SK-N-MC (cell line): ENCODE measurements at regions not wholly inside any gene's neighbourhood (a gene's known extent, or its start where the extent isn't known, plus 50 kb on each side); places are given as distances from the start of the nearest gene placed in this dataset.

Experiments
- DNase-seq: peaks from one replicate; pipeline ENCODE4 v3.0.0-alpha.2; 2011; ENCODE audit warnings: low read depth, low spot score
- H3K27ac ChIP-seq: fragments of 200-600 bp; sonication (generic); 2 replicates; pipeline ENCODE4 v1.5.1; 2016; ENCODE audit warnings: mixed run types
- H3K36me3 ChIP-seq: fragments of 200-600 bp; sonication (generic); 2 replicates; pipeline ENCODE4 v1.6.1; 2017; ENCODE audit warnings: antibody characterized with exemption, low read length, mixed read lengths; ENCODE audit not compliant: insufficient read depth
- H3K4me3 ChIP-seq: fragments of 200-600 bp; sonication (generic); 2 replicates; pipeline ENCODE4 v1.5.1; 2016
- H3K9ac ChIP-seq: fragments of 200-600 bp; sonication (generic); 2 replicates; pipeline ENCODE4 v1.8.0; 2017; ENCODE audit warnings: mixed run types, mixed read lengths; ENCODE audit not compliant: insufficient read length
- H3K9me3 ChIP-seq: fragments of 200-600 bp; sonication (generic); 2 replicates; pipeline ENCODE4 v1.6.1; 2017; ENCODE audit warnings: low read depth, mild to moderate bottlenecking, antibody characterized with exemption, low read length, moderate library complexity, mixed read lengths
- EZH2 ChIP-seq: fragments of 200-600 bp; sonication (generic); IDR thresholded peaks from one replicate; pipeline ENCODE4 v1.6.1; 2017; ENCODE audit warnings: antibody characterized with exemption
- FOXP2 ChIP-seq: optimal IDR thresholded peaks from 2 replicates; pipeline ENCODE3; 2011; ENCODE audit warnings: mild to moderate bottlenecking, moderate library complexity; ENCODE audit not compliant: insufficient read depth; ENCODE audit errors: extremely low read length, control extremely low read depth
- POLR2AphosphoS5 ChIP-seq: IDR thresholded peaks from 2 replicates; pipeline ENCODE4 v1.6.1; 2012; ENCODE audit warnings: mild to moderate bottlenecking, low read depth, low read length, borderline replicate concordance

DNA sequence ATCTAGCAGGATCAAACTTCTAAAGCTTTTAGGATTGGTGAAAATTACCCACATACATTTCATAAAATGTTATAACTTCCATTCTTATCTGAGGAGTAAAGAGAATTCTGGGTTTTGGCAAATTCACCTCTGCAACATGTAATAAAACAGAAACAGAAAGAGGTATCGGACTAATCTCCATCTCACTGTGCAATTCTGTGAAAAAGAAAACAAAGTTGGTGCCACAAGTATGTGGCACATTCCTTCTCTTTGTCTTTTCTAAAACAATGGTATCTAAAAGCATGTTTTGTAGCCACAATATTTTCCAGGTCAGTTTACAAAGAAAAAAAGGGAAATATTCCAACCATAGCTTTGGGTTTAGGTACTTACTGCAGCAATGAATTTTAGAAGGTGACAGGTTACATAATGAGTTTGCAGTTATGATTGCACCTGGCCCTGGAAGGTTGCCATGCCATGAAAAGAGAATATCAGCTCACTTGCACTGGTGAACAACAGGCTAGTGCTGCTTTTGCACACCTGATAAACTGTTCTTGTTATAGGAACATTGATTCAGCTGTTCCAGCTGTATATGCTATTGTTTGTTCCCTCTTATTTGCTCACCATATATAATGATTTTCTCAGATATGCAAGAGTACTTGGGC is 491.3 kb upstream of the MEF2C start:
- no peak overlapping the region for H3K4me3 ChIP-seq
- H3K9me3 ChIP-seq: no peaks in the 10 kb centered on the region
- H3K9ac ChIP-seq: no peak overlapping the region
- TF ChIP-seq EZH2 (no peak), POLR2AphosphoS5 (no peak), FOXP2 (no peak)
- DNase-seq: no peak
- H3K36me3 ChIP-seq: no peaks in the 10 kb centered on the region
- no peak overlapping the region for H3K27ac ChIP-seq

DNA sequence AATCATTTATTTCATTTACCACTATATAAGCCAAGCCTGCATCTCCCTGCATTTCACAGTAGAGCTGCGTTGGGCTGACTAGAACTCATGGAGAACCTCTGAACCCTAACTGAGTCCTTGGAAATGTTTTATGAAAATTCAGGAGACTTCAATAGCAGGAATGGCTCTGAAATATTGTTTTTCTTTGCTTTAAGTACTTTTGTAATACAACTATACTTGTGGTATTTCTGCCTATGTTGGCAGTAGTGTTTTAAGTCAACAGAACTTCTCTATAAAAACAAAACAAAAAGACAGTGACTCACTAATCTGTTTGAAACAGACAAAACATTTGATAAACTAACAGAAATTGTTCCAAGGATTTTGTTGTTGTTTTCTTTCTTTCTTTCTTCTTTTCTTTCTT is 489.2 kb upstream of the MEF2C start:
- Histone ChIP-seq H3K27ac (no peak overlapping the region), H3K9me3 (no peaks in the 10 kb centered on the region), H3K36me3 (no peaks in the 10 kb centered on the region), H3K9ac (no peak overlapping the region), H3K4me3 (no peak overlapping the region)
- no peak for DNase-seq
- no peak for TF ChIP-seq POLR2AphosphoS5
- TF ChIP-seq EZH2: no peak
- no peak for TF ChIP-seq FOXP2

DNA sequence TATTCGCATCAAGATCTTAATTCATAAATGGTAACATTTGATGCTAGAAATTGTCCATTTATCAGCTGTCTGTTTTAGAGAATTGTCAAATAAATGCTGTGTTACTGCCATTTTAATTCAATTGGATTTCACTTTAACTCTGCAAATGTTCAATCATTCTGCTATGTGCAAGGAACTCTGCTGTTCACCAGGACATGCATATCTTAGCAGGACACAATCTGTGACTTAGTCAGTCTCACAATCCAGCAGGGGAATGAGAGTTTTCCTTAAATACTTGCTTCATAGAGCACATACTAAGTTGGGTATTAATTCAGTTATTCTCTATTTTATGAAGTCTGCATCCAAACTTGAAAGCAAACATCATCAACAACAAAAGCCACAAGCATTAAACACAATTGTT is 488.7 kb upstream of the MEF2C start:
- no peak for TF ChIP-seq FOXP2
- no peaks in the 10 kb centered on the region for H3K9me3 ChIP-seq
- no peak for DNase-seq

DNA sequence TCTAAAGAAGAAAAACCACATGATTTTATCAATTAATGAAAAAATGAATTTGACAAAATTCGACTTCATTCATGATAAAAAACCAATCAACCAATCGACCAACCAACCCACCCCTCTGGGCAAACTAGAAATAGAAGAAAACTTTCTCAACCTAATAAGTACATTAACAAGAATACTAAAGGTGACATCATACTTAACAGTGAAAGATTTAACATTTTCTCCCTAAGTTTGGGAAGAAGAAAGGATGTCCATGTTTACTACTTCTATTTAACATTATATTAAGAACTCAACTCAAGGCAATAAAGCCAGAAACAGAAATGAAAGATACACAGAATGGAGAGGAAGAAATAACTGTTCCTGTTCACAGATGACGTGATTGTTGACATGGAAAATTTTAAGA is 476.1 kb upstream of the MEF2C start:
- no peak for DNase-seq
- H3K4me3 ChIP-seq: no peak overlapping the region
- H3K9me3 ChIP-seq: no peaks in the 10 kb centered on the region
- no peak overlapping the region for H3K9ac ChIP-seq
- no peak for TF ChIP-seq POLR2AphosphoS5
- TF ChIP-seq FOXP2: no peak
- TF ChIP-seq EZH2: no peak
- H3K27ac ChIP-seq: no peak overlapping the region
- H3K36me3 ChIP-seq: no peaks in the 10 kb centered on the region

More for the DNA sequence above, 488.7 kb upstream of the MEF2C start:
- no peaks in the 10 kb centered on the region for H3K36me3 ChIP-seq
- no peak overlapping the region for H3K4me3 ChIP-seq
- no peak overlapping the region for H3K27ac ChIP-seq
- no peak overlapping the region for H3K9ac ChIP-seq

DNA sequence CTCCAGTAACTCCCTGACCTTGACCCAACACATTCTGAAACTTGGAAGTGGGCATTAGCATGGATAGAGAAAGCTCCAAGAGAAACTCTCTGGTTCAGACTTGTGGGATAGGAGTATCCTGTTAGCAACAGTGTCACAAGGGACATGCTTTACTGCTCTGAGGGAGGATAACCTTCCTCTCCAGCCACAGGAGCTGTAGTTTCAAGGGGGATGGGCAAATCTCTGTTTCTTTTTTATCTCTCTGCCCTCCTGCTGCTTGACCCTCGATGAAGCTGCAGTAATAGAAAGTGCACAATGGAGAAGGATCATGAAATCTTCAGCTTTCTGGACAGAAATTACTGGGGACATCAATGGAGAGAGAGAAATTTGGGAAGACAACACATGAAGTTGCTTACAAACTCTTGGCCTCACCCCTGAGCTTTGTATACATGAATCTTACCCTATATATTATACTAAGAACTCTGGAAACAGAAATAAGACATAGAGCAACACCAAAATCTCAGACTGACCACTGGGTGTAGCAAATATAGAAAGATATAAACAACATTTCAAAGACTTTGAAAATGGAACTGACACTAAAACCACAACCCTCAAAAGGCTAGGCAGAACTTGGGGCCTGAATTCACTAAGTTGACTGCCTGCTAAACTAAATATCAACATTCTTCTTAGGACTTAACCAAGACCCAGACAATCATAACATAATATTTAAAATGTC is 471.0 kb upstream of the MEF2C start:
- no peak for TF ChIP-seq EZH2
- no peak for TF ChIP-seq FOXP2
- TF ChIP-seq POLR2AphosphoS5: no peak
- DNase-seq: no peak
- Histone ChIP-seq H3K27ac (no peak overlapping the region), H3K36me3 (no peaks in the 10 kb centered on the region), H3K9me3 (no peaks in the 10 kb centered on the region), H3K4me3 (no peak overlapping the region), H3K9ac (no peak overlapping the region)

DNA sequence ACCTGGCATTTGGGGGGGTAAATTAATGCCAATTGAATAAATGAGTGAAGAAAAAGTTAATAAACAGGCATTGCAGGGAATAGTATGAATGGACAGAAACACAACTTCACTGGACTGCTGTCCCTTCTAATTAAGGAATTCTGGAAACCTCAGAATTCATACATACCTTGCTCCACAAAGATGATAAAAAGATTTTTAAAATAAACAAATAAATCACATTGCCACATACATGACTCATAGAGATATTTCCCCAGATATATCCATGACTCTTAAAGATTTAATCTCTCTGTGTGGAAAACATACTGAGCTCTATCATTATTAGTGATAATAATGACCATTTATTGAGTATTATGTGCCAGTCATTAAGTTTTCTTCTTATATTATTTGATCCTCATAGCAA is 469.0 kb upstream of the MEF2C start:
- Histone ChIP-seq H3K27ac (no peak overlapping the region), H3K4me3 (no peak overlapping the region), H3K9me3 (no peaks in the 10 kb centered on the region), H3K36me3 (no peaks in the 10 kb centered on the region), H3K9ac (no peak overlapping the region)
- no peak for TF ChIP-seq FOXP2
- no peak for TF ChIP-seq EZH2
- no peak for TF ChIP-seq POLR2AphosphoS5
- no peak for DNase-seq

DNA sequence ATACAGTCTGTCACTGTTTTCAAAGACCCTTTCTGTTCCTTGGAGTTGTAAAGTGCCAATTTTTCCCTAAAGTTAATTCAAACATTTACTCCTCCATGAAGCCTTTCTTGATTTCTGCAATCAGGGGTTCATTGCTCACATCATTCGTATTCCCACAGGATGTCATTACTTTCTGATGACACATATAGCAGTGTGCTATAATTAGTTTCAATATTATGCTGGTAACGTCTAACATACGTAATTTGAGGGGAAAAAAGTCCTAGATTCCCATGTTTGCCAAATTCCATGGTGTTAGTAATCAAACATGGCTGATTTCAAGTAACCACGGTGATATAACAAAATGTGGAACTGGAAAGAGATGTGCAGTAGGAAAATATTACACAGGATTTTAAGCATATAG is 468.2 kb upstream of the MEF2C start:
- no peak overlapping the region for H3K4me3 ChIP-seq
- no peak overlapping the region for H3K9ac ChIP-seq
- no peak overlapping the region for H3K27ac ChIP-seq
- DNase-seq: no peak
- H3K9me3 ChIP-seq: no peaks in the 10 kb centered on the region
- TF ChIP-seq FOXP2 (no peak), EZH2 (no peak), POLR2AphosphoS5 (no peak)
- H3K36me3 ChIP-seq: no peaks in the 10 kb centered on the region

DNA sequence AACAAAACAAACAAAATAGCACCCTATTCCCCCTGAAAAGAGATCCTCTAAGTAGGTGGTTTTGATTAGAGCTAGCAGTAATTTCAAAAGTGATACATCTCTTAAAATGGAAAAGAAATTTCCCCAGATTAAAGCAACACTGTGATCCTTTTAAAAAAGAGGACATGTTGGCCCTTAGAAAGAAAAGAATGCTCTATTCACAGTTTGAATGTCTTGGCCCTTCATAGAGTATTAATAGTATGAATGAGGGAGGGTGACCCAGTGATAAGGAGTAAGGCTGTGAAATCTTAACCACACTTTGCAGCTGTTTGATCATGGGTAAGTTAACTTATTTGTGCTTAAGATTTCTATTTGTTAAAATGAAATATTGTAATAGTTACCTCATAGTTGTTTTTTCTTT is 467.7 kb upstream of the MEF2C start:
- TF ChIP-seq FOXP2 (no peak), POLR2AphosphoS5 (no peak), EZH2 (no peak)
- Histone ChIP-seq H3K36me3 (no peaks in the 10 kb centered on the region), H3K27ac (no peak overlapping the region), H3K9me3 (no peaks in the 10 kb centered on the region), H3K4me3 (no peak overlapping the region), H3K9ac (no peak overlapping the region)
- no peak for DNase-seq

DNA sequence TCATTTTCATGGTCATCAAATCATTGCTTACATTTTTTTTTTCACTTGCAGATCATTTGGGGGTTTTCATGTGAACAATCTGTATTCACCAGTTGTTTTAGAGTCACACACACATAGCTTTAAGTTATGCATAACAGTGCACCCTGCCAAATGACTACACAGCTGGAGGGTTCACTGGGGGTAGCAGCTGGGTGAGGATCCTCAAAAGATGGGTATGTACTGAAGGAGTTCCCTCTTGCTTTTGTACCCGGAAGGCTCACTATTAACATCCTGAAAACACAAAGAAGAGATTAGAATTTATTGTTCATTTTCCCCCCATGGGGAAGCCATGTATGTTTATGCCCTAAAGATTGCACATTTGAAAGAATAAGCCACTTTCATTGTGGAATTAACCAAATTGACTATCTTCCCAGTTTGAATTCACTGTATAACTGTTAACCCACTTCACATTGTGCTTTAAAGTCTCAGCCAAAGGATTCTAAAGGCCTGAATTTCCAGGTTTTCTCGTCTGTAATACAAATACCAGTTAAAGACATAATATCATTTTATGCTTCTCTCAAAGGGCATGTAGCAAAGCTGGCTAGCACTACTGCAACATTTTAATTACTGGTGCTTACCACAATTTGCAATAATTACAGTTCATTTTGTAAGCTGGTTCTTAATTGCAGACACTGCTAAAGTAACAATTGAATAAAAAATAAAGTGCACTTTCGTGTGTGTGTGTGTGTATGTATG is 466.4 kb upstream of the MEF2C start:
- Histone ChIP-seq H3K36me3 (no peaks in the 10 kb centered on the region), H3K27ac (no peak overlapping the region), H3K9me3 (no peaks in the 10 kb centered on the region), H3K9ac (no peak overlapping the region), H3K4me3 (no peak overlapping the region)
- no peak for DNase-seq
- TF ChIP-seq EZH2 (no peak), POLR2AphosphoS5 (no peak), FOXP2 (no peak)
